Stimulated activated CD4-positive, alpha-beta T cell treated with anti-CD3 and anti-CD28 coated beads, Interleukin-2, amount 100 ng/mL, for 4 hours (primary cell): ENCODE measurements at regions not wholly inside any gene's neighbourhood (a gene's known extent, or its start where the extent isn't known, plus 50 kb on each side); places are given as distances from the start of the nearest gene placed in this dataset.
"Not testable (repeated sequence)": the region's sequence is repeated elsewhere in the genome, so short reads cannot be mapped to it uniquely, and the experiment has no call there.

Experiments used
- DNase-seq: peaks from one replicate; pipeline ENCODE4 v3.0.0-alpha.2; 2020; ENCODE audit warnings: low read depth

- no peak for DNase-seq
Measured at GRCh38 chr9:73344060-73344459, 192.4 kb downstream of the ANXA1 start.

- DNase-seq: no peak
Measured at GRCh38 chr9:73347123-73347522, 195.5 kb downstream of the ANXA1 start.

GRCh38 chr9:73347720-73348119 is 196.1 kb downstream of the ANXA1 start:
- DNase-seq: no peak

DNA sequence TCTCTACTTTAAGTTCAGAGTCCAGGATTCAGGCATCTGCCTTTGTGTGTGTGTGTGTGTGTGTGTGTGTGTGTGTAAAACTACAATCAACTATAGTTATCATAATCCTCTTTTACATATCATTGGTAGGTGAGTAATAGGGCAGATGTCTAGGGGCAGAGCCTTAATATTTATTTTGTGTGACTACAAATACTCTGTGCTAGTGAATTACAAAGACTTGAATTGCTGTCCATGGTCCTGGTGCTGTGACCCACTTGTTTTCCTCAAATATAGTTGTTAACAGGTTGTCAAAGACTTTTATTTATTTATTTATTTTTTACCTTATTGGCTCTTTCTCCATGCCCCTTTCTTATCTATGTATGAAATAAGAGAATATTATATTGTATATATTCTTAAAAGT is 196.8 kb downstream of the ANXA1 start:
- DNase-seq: no peak

- no peak for DNase-seq
Measured at GRCh38 chr9:73349476-73349875, 197.8 kb downstream of the ANXA1 start.

DNA sequence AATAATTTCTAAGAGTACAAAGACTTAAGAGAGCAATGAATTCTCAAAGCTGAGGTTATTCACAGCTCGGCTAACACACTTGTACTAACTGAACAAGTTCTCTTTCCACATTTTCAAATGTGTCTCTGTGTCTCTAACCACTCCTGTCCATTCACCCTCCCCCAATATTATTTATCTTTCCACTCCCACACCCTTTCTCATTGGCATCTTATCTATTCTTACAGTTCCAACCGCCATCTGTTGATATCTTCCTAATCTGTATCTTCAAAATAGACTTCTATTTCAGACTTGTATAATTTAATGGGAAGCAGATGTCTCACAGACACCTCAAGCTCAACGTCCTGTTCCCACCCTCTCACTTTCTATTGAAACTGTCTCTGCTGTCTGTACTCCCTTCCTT is 205.9 kb downstream of the ANXA1 start:
- DNase-seq: no peak

DNA sequence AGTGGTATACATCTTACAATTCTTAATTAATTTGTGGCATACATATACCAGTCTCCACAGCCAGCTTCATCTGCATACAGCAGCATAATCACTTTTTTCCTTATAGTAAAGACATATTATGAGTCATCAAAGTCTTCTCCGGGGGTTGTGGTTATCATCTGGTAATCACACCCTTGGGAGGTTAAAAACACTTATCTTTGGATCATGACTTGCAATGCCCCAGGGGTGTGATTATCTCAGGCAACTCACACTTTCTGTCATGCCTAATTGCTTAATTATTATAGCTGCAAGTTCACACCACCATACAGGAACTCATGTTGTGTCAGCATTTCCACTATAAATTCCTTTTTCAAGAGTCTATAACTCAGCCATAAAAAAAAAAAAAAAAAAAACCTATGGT is 218.4 kb downstream of the ANXA1 start:
- no peak for DNase-seq

- no peak for DNase-seq
Measured at GRCh38 chr9:73371801-73372200, 220.1 kb downstream of the ANXA1 start.

DNA sequence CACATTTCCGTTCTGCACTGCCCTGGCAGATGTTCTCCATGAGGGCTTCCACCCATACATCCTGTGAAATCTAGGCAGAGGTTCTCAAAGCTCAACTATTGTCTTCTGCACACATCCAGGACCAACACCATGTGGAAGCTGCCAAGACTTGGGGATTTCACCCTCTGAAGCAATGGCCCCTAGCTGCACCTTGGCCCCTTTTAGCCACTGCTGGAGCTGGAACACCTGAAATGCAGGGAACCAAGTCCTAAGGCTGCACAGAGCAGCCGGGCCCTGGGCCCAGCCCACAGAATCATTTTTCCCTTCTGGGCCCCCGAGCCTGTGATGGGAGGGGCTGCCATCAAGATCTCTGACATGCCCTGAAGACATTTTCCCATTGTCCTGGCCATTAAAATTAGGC is 228.7 kb downstream of the ANXA1 start:
- DNase-seq: no peak

DNA sequence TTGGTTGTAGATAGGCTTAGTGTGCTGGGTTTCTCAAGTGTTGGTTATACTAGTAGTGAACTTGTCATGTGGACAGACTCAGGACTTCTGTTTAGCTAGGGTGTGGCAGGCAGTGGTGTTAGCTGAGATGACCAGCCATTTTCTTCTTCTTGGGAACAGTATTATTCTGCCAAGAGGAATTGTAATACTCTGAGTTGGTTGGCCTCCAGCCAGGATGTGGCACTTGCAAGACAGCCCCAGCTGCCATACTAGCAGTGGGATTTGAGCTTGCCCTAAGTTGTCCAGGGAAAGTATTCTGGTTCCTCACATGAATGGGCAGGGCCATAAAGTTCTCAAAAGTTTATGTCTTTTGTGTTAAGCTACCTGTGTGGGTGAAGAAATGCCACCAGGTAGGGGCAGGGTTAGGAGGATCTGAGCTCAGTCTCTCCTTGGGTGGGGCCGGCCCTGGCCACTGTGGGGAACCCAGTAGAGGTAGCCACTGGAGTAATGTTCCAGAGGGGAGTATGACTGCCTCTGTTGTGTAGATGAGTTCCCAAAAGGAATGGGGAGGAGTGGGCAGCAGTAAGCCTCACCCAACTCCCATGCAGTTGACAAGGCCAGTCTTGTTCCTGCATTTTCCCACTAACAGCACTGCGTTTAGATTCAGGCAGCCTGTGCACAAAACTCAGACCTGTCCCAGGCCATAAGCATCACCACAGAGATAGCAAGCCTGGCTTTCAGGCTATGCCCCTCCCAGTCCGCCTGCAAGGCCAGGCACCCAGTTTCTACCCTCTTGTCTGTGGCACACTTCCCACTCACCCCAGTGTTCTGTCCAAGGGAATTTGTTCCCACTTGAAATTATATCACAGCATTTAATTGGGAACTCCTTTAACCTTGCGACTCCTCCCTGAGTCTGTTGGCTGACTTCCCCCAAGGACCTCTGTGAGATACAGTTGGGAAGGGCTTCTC is 250.7 kb downstream of the ANXA1 start:
- DNase-seq: no peak

GRCh38 chr9:73411494-73411893 is 259.8 kb downstream of the ANXA1 start:
- no peak for DNase-seq

- no peak for DNase-seq
Measured at GRCh38 chr9:73412874-73413273, 261.2 kb downstream of the ANXA1 start.

DNA sequence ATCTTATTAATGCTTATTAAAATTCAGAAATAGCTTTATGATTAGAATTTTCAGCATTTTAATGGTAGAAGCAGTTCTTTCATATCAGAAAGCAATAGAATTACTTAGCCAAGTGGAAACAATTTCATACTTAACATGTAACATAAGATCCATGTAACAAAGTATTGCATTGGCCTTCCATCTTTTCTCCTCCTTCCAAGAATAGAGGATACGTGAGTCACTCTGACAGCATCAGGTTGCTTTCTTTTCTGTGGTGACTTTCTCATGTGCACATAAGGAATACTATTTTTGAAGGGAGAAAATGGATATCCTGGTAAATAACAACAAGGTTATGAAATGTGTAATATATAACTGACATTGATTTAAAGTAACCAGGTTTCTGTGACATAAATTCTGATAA is 272.2 kb downstream of the ANXA1 start:
- no peak for DNase-seq

- no peak for DNase-seq
Measured at GRCh38 chr9:73426269-73426668, 274.6 kb downstream of the ANXA1 start.

DNA sequence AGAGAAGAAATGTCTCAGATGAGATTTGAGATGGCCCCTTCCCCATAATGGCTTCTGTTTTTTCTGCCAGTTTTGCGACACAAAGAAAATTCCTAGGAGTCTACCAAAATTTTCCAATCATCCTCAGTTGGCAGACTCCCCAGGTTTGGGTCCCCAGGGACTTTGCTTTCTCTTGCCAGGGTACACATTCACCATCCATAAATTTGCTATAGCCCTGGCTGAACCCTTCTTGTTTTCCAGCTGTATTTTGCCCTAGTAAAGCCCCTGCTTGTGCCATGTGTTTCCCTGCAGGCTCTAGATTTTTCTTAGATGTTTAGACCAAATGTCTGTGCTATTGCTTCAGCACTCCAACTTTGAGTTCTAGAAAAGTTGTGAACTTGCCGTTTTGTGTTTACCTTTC is 283.2 kb downstream of the ANXA1 start:
- DNase-seq: no peak

DNA sequence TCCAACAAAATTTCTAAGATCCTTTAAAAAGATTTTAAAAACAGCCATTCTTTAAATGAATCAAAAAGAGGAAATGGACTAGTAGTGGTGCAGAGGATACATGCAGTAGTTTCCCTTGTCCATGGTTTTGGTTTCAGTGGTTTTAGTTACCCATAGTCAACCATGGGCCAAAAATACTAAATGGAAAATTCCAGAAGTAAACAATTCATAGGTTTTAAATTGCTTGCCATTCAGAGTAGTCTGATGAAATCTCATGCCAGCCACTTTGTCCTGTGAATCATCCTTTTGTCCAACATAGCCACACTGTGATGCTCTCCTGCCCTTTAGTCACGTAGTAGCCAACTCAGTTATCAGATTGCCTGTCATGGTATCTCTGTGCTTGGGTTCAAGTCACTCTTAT is 286.1 kb downstream of the ANXA1 start:
- DNase-seq: no peak

- DNase-seq: not testable (repeated sequence)
Measured at GRCh38 chr9:73439839-73440238, 288.2 kb downstream of the ANXA1 start.

DNA sequence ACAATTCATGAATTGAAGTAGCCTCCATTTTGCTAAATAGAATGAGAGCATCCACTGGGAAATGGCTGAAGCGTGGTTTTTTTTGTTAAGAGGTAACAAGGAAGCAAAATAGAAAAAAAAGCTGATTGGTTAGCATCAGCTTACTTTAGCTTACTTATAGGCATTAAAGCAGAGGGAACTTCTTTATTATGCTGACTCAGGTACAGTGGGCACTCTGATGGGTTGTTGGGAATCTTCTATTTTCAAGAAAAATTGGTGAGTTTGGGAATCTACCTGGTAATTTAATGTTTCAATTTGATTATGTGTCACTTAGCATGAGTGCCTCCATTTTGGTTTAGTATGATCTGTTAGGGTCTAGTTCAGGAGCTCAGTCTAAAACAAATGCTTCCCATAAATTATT is 289.6 kb downstream of the ANXA1 start:
- no peak for DNase-seq

DNA sequence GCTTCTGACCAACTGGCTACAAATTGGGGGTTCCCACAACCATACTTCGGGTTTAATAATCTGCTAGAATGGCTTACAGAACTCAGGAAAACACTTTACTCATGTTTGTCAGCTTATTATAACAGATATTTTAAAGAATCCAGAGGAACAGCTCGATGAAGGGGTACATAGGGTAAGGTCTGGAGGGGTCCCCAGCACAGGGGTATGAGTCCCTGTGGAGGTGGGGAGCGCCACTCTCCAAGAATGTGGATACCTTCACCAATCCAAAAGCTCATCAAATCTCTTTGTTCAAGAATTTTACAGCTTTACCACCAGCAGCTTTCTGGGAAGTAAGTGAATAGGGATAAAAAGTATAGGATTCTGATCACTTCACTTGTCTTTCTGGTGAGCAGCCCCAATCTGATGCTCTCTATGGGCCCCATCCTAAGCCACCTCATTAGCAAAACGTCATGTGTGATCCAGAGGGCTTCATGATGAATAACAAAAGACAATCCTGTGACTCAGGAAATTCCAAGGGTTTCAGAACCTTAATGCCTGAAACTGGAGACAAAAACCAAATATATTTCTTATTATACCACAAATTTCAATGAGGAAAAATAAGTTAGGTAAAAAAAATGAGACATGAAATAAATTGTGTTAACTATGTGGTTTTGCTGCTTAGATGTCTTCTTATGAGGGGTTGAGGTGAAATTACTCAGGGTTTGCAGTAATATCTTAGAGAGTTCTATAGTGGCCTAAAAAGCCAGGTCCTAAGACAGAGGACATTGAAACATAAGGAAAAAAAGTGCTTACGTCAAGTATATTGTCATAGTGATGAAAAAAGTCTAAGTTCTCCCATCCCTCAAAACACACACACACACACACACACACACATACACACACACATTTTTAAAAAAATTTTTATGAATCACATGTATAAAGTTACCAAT is 290.5 kb downstream of the ANXA1 start:
- DNase-seq: no peak

GRCh38 chr9:73444821-73445220 is 293.2 kb downstream of the ANXA1 start:
- DNase-seq: no peak

DNA sequence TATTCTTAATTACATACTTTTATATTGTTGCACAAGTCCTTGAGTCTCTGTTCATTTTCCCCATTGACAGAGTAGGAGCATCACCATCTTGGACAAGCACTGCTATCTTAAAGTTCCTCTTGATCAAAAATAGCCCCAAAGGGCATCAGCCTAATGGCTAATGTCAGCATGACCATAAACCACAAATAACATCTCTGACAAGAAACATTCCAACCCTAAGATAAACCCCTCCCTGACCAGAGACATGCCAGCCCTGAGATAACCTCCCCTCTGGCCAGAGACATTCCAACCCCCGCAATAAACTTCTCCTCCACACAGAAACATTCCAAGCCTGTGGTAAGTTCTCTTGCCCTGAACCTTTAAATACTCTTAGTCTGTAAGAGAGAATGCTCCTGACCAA is 293.7 kb downstream of the ANXA1 start:
- not testable (repeated sequence) for DNase-seq

DNA sequence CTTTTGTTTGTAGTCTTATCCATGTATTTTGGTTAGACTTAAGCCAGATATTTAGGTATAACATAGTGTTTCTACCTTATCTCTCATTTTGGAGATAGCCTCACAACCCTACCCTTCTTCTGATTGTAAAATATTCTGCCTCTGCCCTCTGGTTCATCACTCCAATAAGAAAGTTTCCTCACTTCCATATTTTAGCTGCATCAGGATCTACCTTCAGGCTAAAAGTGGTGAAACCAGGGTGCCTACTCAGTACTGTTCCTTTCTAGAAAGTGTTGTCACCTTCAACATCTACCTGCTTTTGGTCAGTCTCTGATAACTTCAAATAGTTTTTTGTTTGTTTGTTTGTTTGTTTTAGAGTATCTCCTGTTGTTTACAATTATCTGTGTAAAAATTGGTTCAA is 294.6 kb downstream of the ANXA1 start:
- DNase-seq: no peak

- DNase-seq: no peak
Measured at GRCh38 chr9:73451003-73451402, 299.3 kb downstream of the ANXA1 start.
